ENCODE measurements at regions not wholly inside any gene's neighbourhood (a gene's known extent, or its start where the extent isn't known, plus 50 kb on each side); places are given as distances from the start of the nearest gene placed in this dataset.

DNA sequence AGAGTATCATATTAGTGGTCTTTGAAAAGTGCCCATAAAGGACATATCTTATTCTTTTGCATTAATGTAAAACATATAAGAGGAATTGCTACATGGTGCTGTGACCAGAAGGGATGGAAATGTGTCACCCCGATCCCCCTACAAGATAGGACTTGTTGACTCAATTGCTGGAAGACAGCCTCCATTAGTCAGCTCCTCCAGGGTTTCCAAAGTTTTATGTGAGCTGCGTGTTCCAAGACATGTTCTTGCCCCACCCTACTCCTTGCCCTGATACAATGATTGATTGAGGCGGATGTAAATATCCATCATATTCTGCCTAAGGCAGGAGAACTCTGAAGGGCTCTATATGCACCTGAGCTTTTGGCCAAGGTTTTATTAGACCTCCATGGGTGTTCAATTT lies 541.0 kb upstream of the ZEB2 start:
- Histone ChIP-seq H3K36me3 (no peaks in the 10 kb centered on the region), H3K27ac (no peak overlapping the region), H3K27me3 (no peaks in the 10 kb centered on the region), H3K4me1 (no peaks in the 10 kb centered on the region), H3K9me3 (no peaks in the 10 kb centered on the region), H3K4me3 (replicated peaks in 1 of 3) (no peak overlapping the region)
- 89 to 97% methylated on average over 3 of the region's 3 CpGs for WGBS, 2 donors
- intact Hi-C loops (cut with DNase I), result no loop called here
- TF ChIP-seq, protein P1, sequence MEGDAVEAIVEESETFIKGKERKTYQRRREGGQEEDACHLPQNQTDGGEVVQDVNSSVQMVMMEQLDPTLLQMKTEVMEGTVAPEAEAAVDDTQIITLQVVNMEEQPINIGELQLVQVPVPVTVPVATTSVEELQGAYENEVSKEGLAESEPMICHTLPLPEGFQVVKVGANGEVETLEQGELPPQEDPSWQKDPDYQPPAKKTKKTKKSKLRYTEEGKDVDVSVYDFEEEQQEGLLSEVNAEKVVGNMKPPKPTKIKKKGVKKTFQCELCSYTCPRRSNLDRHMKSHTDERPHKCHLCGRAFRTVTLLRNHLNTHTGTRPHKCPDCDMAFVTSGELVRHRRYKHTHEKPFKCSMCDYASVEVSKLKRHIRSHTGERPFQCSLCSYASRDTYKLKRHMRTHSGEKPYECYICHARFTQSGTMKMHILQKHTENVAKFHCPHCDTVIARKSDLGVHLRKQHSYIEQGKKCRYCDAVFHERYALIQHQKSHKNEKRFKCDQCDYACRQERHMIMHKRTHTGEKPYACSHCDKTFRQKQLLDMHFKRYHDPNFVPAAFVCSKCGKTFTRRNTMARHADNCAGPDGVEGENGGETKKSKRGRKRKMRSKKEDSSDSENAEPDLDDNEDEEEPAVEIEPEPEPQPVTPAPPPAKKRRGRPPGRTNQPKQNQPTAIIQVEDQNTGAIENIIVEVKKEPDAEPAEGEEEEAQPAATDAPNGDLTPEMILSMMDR (IDR thresholded peaks at IDR 0.05), result no peak
- no peak for TF ChIP-seq POLR2A (IDR thresholded peaks at IDR 0.05)
- DNase-seq, result no peak

DNA sequence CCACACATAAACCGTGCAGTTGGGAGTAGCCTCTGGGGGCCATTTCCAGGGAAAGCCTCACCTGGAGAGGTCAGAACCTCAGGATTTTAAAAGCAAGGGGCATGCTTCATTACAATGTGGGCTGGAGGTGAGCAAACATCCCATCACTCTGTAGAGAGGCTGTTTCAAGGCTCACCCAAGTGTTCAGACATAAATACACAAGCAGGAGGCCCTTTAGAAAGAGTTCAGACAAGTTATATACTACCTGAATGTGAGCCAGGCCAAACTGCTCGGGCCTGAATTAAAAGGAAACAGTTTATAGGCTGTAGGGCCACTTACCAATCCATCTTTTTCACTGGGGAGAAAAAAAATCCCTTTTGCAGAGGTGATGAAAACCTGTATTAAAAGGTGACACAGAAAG lies 540.0 kb upstream of the ZEB2 start:
- intact Hi-C loops (cut with DNase I), result no loop called here
- Histone ChIP-seq H3K4me1 (no peaks in the 10 kb centered on the region), H3K27me3 (no peaks in the 10 kb centered on the region), H3K36me3 (no peaks in the 10 kb centered on the region), H3K4me3 (replicated peaks in 1 of 3) (no peak overlapping the region), H3K9me3 (no peaks in the 10 kb centered on the region), H3K27ac (no peak overlapping the region)
- TF ChIP-seq, protein P1 (IDR thresholded peaks at IDR 0.05), result no peak
- TF ChIP-seq POLR2A (IDR thresholded peaks at IDR 0.05), result no peak
- 43 to 52% methylated on average over 2 of the region's 2 CpGs for WGBS, 2 donors
- no peak for DNase-seq

DNA sequence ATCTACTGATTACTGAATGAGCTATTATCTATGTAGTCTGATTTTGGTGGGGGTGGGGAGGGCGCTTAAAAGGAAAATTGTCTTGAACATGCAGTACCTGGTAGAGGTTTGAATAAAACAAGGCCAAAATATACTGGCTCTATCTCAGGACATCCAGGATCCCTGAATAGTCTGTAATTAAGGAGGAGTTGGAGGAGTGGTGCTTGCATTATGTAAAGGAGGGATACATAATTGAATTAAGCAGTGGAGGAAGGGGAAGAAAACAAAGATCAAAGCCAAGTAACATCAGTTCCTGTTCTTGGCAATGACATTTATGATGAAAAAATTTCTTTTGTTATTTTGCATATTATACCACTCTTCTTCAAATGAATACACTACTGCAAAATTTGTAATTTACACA lies 539.4 kb upstream of the ZEB2 start:
- intact Hi-C loops (cut with DNase I), result no loop called here
- no peak overlapping the region for H3K27ac ChIP-seq
- no peaks in the 10 kb centered on the region for H3K9me3 ChIP-seq
- WGBS, 2 donors, result 89 to 100% methylated on average over 1 of the region's 1 CpG
- no peak for DNase-seq
- no peaks in the 10 kb centered on the region for H3K36me3 ChIP-seq
- no peak for TF ChIP-seq POLR2A (IDR thresholded peaks at IDR 0.05)
- TF ChIP-seq, protein P1 (IDR thresholded peaks at IDR 0.05), result no peak
- no peaks in the 10 kb centered on the region for H3K4me1 ChIP-seq
- H3K4me3 ChIP-seq (replicated peaks in 1 of 3), result no peak overlapping the region
- H3K27me3 ChIP-seq, result no peaks in the 10 kb centered on the region

DNA sequence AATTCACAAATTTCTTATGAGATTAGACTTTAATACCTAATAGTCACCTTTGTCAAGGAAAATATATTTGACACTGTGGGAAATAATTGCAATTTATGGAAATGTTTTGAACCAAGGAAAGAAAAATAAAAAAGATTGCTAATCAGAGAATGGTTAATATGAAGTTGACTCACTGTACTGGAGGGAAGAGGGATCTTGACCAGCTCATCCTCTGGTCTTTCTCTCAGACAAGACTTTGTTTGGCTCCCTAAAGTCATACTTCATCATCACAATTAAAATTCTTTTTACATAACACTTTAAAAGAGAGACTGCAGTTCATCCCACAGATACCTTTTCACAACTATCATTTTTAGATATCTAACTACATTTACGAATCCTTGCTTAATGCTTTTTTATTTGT lies 538.5 kb upstream of the ZEB2 start:
- TF ChIP-seq, protein P1 (IDR thresholded peaks at IDR 0.05), result no peak
- TF ChIP-seq POLR2A (IDR thresholded peaks at IDR 0.05), result no peak
- whole genome bisulfite sequencing, 2 donors, result 96 to 97% methylated on average over 1 of the region's 1 CpG
- intact Hi-C loops (cut with DNase I), result no loop called here

DNA sequence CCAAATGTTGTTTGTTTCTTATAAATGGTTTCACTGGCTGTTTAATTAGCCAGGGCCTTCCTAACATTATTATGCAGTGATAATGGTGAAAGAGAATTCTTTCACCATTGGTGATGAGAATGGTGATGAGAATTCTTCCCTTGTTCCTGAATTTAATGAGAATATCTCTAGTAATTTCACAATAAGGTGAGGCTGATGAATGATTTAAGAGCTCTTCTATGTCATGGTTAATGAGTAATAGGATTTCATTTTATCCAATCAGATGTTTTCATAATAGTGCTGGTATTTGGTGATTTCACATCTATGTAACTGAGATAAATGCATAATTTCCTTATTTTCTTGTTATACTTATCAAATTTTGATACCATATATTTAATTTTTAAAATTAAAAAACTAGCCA lies 535.7 kb upstream of the ZEB2 start:
- Histone ChIP-seq H3K4me3 (replicated peaks in 1 of 3) (no peak overlapping the region), H3K27ac (no peak overlapping the region), H3K4me1 (no peaks in the 10 kb centered on the region), H3K9me3 (no peaks in the 10 kb centered on the region), H3K27me3 (no peaks in the 10 kb centered on the region), H3K36me3 (no peaks in the 10 kb centered on the region)
- intact Hi-C loops (cut with DNase I), result no loop called here
- no peak for TF ChIP-seq POLR2A (IDR thresholded peaks at IDR 0.05)
- TF ChIP-seq, protein P1 (IDR thresholded peaks at IDR 0.05), result no peak
- no peak for DNase-seq

More for the DNA sequence above, 538.5 kb upstream of the ZEB2 start:
- Histone ChIP-seq H3K27me3 (no peaks in the 10 kb centered on the region), H3K4me3 (replicated peaks in 1 of 3) (no peak overlapping the region), H3K4me1 (no peaks in the 10 kb centered on the region), H3K9me3 (no peaks in the 10 kb centered on the region), H3K27ac (no peak overlapping the region), H3K36me3 (no peaks in the 10 kb centered on the region)
- no peak for DNase-seq
